ENCODE measurements at regions not wholly inside any gene's neighbourhood (a gene's known extent, or its start where the extent isn't known, plus 50 kb on each side); places are given as distances from the start of the nearest gene placed in this dataset.

GRCh38 chr10:37667736-37668135 lies 189.7 kb downstream of the ZNF248 start:
- H4K20me1 ChIP-seq (ENCODE audit: control insufficient read depth, extremely low read depth, insufficient read depth, low read length): no peaks in the 10 kb centered on the region
- no peaks in the 10 kb centered on the region for H3K9me3 ChIP-seq (ENCODE audit: control insufficient read depth, low read depth, low read length)
- H2AFZ ChIP-seq (ENCODE audit: control insufficient read depth, low read length): no peak overlapping the region
- DNase-seq (ENCODE audit: low read depth, low spot score) (no peak), FAIRE-seq (no peak)
- no peak overlapping the region for H3K4me2 ChIP-seq (ENCODE audit: control insufficient read depth, extremely low read depth, insufficient read depth, low read depth, low read length)
- no peaks in the 10 kb centered on the region for H3K9me1 ChIP-seq (ENCODE audit: control insufficient read depth, extremely low read depth, insufficient read depth, low read length)
- no peaks in the 10 kb centered on the region for H3K79me2 ChIP-seq (ENCODE audit: control insufficient read depth, insufficient read depth, low read length)
- H3K27ac ChIP-seq (ENCODE audit: control insufficient read depth, insufficient read depth, low read length): no peak overlapping the region
- no peak overlapping the region for H3K4me3 ChIP-seq (ENCODE audit: control insufficient read depth in 2 of 3, extremely low read depth in 1 of 3, insufficient read depth in 2 of 3, low read depth in 1 of 3, low read length in 3 of 3)
- H3K27me3 ChIP-seq (ENCODE audit: control insufficient read depth, extremely low read depth, insufficient read depth, low read length): no peaks in the 10 kb centered on the region
- H3K36me3 ChIP-seq (ENCODE audit: control insufficient read depth in 2 of 2, extremely low read depth in 1 of 2, insufficient read depth in 2 of 2, low read length in 2 of 2): no peaks in the 10 kb centered on the region
- no peaks in the 10 kb centered on the region for H3K4me1 ChIP-seq (ENCODE audit: control insufficient read depth, extremely low read depth, insufficient read depth, low read length)
- H3K9ac ChIP-seq (ENCODE audit: control insufficient read depth, extremely low read depth, insufficient read depth, low read length): no peak overlapping the region
- dilution Hi-C loops (cut with MboI; ENCODE audit: extremely low pct_ligation_motif_present, low sequenced_read_pairs): no loop called here
- TF ChIP-seq CTCF (optimal IDR thresholded peaks at IDR 0.05 in 1 of 3, IDR thresholded peaks at IDR 0.05 in 1 of 3, conservative IDR thresholded peaks at IDR 0.05 in 1 of 3; ENCODE audit: extremely low read depth in 1 of 3, insufficient read depth in 2 of 3, low read length in 3 of 3) (no peak), EZH2 (IDR thresholded peaks at IDR 0.05; ENCODE audit: low read length) (no peak)

GRCh38 chr10:37654466-37654865 lies 202.9 kb downstream of the ZNF248 start:
- no peak overlapping the region for H3K4me3 ChIP-seq (ENCODE audit: control insufficient read depth in 2 of 3, extremely low read depth in 1 of 3, insufficient read depth in 2 of 3, low read depth in 1 of 3, low read length in 3 of 3)
- H2AFZ ChIP-seq (ENCODE audit: control insufficient read depth, low read length): no peak overlapping the region
- H3K9me3 ChIP-seq (ENCODE audit: control insufficient read depth, low read depth, low read length): no peaks in the 10 kb centered on the region
- H4K20me1 ChIP-seq (ENCODE audit: control insufficient read depth, extremely low read depth, insufficient read depth, low read length): no peaks in the 10 kb centered on the region
- no peak overlapping the region for H3K4me2 ChIP-seq (ENCODE audit: control insufficient read depth, extremely low read depth, insufficient read depth, low read depth, low read length)
- H3K36me3 ChIP-seq (ENCODE audit: control insufficient read depth in 2 of 2, extremely low read depth in 1 of 2, insufficient read depth in 2 of 2, low read length in 2 of 2): no peaks in the 10 kb centered on the region
- H3K27ac ChIP-seq (ENCODE audit: control insufficient read depth, insufficient read depth, low read length): no peak overlapping the region
- no peaks in the 10 kb centered on the region for H3K79me2 ChIP-seq (ENCODE audit: control insufficient read depth, insufficient read depth, low read length)
- TF ChIP-seq EZH2 (IDR thresholded peaks at IDR 0.05; ENCODE audit: low read length): no peak
- no peak for TF ChIP-seq CTCF (optimal IDR thresholded peaks at IDR 0.05 in 1 of 3, IDR thresholded peaks at IDR 0.05 in 1 of 3, conservative IDR thresholded peaks at IDR 0.05 in 1 of 3; ENCODE audit: extremely low read depth in 1 of 3, insufficient read depth in 2 of 3, low read length in 3 of 3)
- no peaks in the 10 kb centered on the region for H3K4me1 ChIP-seq (ENCODE audit: control insufficient read depth, extremely low read depth, insufficient read depth, low read length)
- no peak for FAIRE-seq
- no peaks in the 10 kb centered on the region for H3K9me1 ChIP-seq (ENCODE audit: control insufficient read depth, extremely low read depth, insufficient read depth, low read length)
- dilution Hi-C loops (cut with MboI; ENCODE audit: extremely low pct_ligation_motif_present, low sequenced_read_pairs): no loop called here
- no peak for DNase-seq (ENCODE audit: low read depth, low spot score)
- H3K9ac ChIP-seq (ENCODE audit: control insufficient read depth, extremely low read depth, insufficient read depth, low read length): no peak overlapping the region
- H3K27me3 ChIP-seq (ENCODE audit: control insufficient read depth, extremely low read depth, insufficient read depth, low read length): no peaks in the 10 kb centered on the region
